GM21526 (cell line): ENCODE measurements at regions not wholly inside any gene's neighbourhood (a gene's known extent, or its start where the extent isn't known, plus 50 kb on each side); places are given as distances from the start of the nearest gene placed in this dataset.

Experiments used
- ATAC-seq: cut with Tn5 transposase; IDR thresholded peaks from one replicate; pipeline ENCODE4 v1.9.1; 2021; ENCODE audit warnings: moderate library complexity; ENCODE audit not compliant: unreplicated experiment, low FRiP score

- no peak for ATAC-seq
Observed at GRCh38 chr5:66454186-66455078, 141.8 kb upstream of the MAST4 start.

GRCh38 chr5:66459728-66460127 is 136.5 kb upstream of the MAST4 start:
- no peak for ATAC-seq

- ATAC-seq: no peak
Observed at GRCh38 chr5:66467564-66467963, 128.6 kb upstream of the MAST4 start.

GRCh38 chr5:66469684-66470083 is 126.5 kb upstream of the MAST4 start:
- no peak for ATAC-seq

- ATAC-seq: no peak
Observed at GRCh38 chr5:66472010-66472409, 124.2 kb upstream of the MAST4 start.

GRCh38 chr5:66475731-66476130 is 120.5 kb upstream of the MAST4 start:
- no peak for ATAC-seq

GRCh38 chr5:66477596-66477995 is 118.6 kb upstream of the MAST4 start:
- ATAC-seq: no peak

GRCh38 chr5:66494437-66494836 is 101.8 kb upstream of the MAST4 start:
- ATAC-seq: no peak

GRCh38 chr5:66498791-66499207 is 97.4 kb upstream of the MAST4 start:
- no peak for ATAC-seq

- ATAC-seq: no peak
Observed at GRCh38 chr5:66503203-66503789, 92.9 kb upstream of the MAST4 start.

- ATAC-seq: no peak
Observed at GRCh38 chr5:66507106-66507505, 89.1 kb upstream of the MAST4 start.

- no peak for ATAC-seq
Observed at GRCh38 chr5:66511491-66511890, 84.7 kb upstream of the MAST4 start.

GRCh38 chr5:66513130-66513529 is 83.1 kb upstream of the MAST4 start:
- ATAC-seq: no peak

- ATAC-seq: no peak
Observed at GRCh38 chr5:66515209-66515608, 81.0 kb upstream of the MAST4 start.

- ATAC-seq: no peak
Observed at GRCh38 chr5:66516550-66516949, 79.6 kb upstream of the MAST4 start.

GRCh38 chr5:66517351-66517750 is 78.8 kb upstream of the MAST4 start:
- no peak for ATAC-seq

- ATAC-seq: no peak
Observed at GRCh38 chr5:66518052-66518451, 78.1 kb upstream of the MAST4 start.

GRCh38 chr5:66518753-66519152 is 77.4 kb upstream of the MAST4 start:
- no peak for ATAC-seq

GRCh38 chr5:66519626-66520025 is 76.6 kb upstream of the MAST4 start:
- ATAC-seq: no peak

- no peak for ATAC-seq
Observed at GRCh38 chr5:66520854-66521253, 75.3 kb upstream of the MAST4 start.

GRCh38 chr5:66527478-66528035 is 68.6 kb upstream of the MAST4 start:
- no peak for ATAC-seq

- no peak for ATAC-seq
Observed at GRCh38 chr5:66529182-66529581, 67.0 kb upstream of the MAST4 start.
